ENCODE measurements at regions not wholly inside any gene's neighbourhood (a gene's known extent, or its start where the extent isn't known, plus 50 kb on each side); places are given as distances from the start of the nearest gene placed in this dataset.

- CTCF ChIA-PET = no interaction called here
Observed at GRCh38 chr7:35988105-35988504, 164.9 kb upstream of the EEPD1 start.

GRCh38 chr7:35988818-35989217 is 164.2 kb upstream of the EEPD1 start:
- ChIA-PET POLR2A (no interaction called here), CTCF (interaction anchor here in 1 of 2 donors (1.6 kb wide), 1 partner anchor 9 kb away, joined by 3 read pairs; no protein-coding TSS in a partner anchor)
- ATAC-seq (replicated peaks in 1 of 4) (no peak), DNase-seq (no peak)
- Mint-ChIP-seq H3K27me3 (peaks cover 2 to 3% of the 10 kb centered on the region in 2 donors), H3K27ac (no peak overlapping the region), H3K4me3 (no peak overlapping the region), H3K4me1 (peaks cover 0 to 3% (median 0%) of the 10 kb centered on the region in 3 donors), H3K36me3 (no peaks in the 10 kb centered on the region), H3K9me3 (no peaks in the 10 kb centered on the region)
- no peaks in the 10 kb centered on the region for H3K9me3 ChIP-seq
- no peak overlapping the region for H3K4me3 ChIP-seq (ENCODE audit: control insufficient read depth in 1 of 2, extremely low read depth in 1 of 2, low read length in 1 of 2)
- WGBS (ENCODE audit: insufficient coverage) = 100% methylated on average over 1 of the region's 6 CpGs
- H3K27me3 ChIP-seq (replicated peaks in 1 of 2; ENCODE audit: control insufficient read depth in 2 of 2, extremely low read depth in 1 of 2, insufficient read depth in 2 of 2, low read length in 1 of 2) = peaks cover 0 to 3% of the 10 kb centered on the region in 2 experiments
- H3K27ac ChIP-seq (ENCODE audit: low read length) = no peak overlapping the region
- peaks cover 0 to 3% of the 10 kb centered on the region in 2 experiments for H3K4me1 ChIP-seq (ENCODE audit: control insufficient read depth in 1 of 2, extremely low read depth in 1 of 2, insufficient read depth in 2 of 2, low read length in 2 of 2)
- H3K36me3 ChIP-seq (ENCODE audit: control insufficient read depth in 2 of 2, extremely low read depth in 1 of 2, insufficient read depth in 1 of 2, low read length in 1 of 2) = no peaks in the 10 kb centered on the region

More at GRCh38 chr7:35988105-35988504, 164.9 kb upstream of the EEPD1 start:
- Histone ChIP-seq H3K27ac (ENCODE audit: low read length) (no peak overlapping the region), H3K4me1 (ENCODE audit: control insufficient read depth in 1 of 2, extremely low read depth in 1 of 2, insufficient read depth in 2 of 2, low read length in 2 of 2) (peaks cover 0 to 3% of the 10 kb centered on the region in 2 experiments), H3K36me3 (ENCODE audit: control insufficient read depth in 2 of 2, extremely low read depth in 1 of 2, insufficient read depth in 1 of 2, low read length in 1 of 2) (no peaks in the 10 kb centered on the region), H3K4me3 (ENCODE audit: control insufficient read depth in 1 of 2, extremely low read depth in 1 of 2, low read length in 1 of 2) (no peak overlapping the region), H3K9me3 (no peaks in the 10 kb centered on the region), H3K27me3 (replicated peaks in 1 of 2; ENCODE audit: control insufficient read depth in 2 of 2, extremely low read depth in 1 of 2, insufficient read depth in 2 of 2, low read length in 1 of 2) (peaks cover 0 to 6% of the 10 kb centered on the region in 2 experiments)
- peaks cover 2 to 3% of the 10 kb centered on the region in 2 donors for H3K27me3 Mint-ChIP-seq
- WGBS (ENCODE audit: insufficient coverage) = 83% methylated on average over 1 of the region's 5 CpGs
- H3K4me3 Mint-ChIP-seq = no peak overlapping the region
- POLR2A ChIA-PET = no interaction called here
- peaks cover 0 to 3% (median 0%) of the 10 kb centered on the region in 3 donors for H3K4me1 Mint-ChIP-seq
- DNase-seq (no peak), ATAC-seq (replicated peaks in 1 of 4) (no peak)
- H3K9me3 Mint-ChIP-seq = no peaks in the 10 kb centered on the region
- H3K27ac Mint-ChIP-seq = no peak overlapping the region
- H3K36me3 Mint-ChIP-seq = no peaks in the 10 kb centered on the region

GRCh38 chr7:35991511-35992232 is 161.4 kb upstream of the EEPD1 start:
- Histone ChIP-seq H3K9me3 (no peaks in the 10 kb centered on the region), H3K4me1 (ENCODE audit: control insufficient read depth in 1 of 2, extremely low read depth in 1 of 2, insufficient read depth in 2 of 2, low read length in 2 of 2) (no peaks in the 10 kb centered on the region), H3K36me3 (ENCODE audit: control insufficient read depth in 2 of 2, extremely low read depth in 1 of 2, insufficient read depth in 1 of 2, low read length in 1 of 2) (no peaks in the 10 kb centered on the region), H3K4me3 (ENCODE audit: control insufficient read depth in 1 of 2, extremely low read depth in 1 of 2, low read length in 1 of 2) (no peak overlapping the region), H3K27me3 (replicated peaks in 1 of 2; ENCODE audit: control insufficient read depth in 2 of 2, extremely low read depth in 1 of 2, insufficient read depth in 2 of 2, low read length in 1 of 2) (no peaks in the 10 kb centered on the region), H3K27ac (ENCODE audit: low read length) (no peak overlapping the region)
- CTCF ChIA-PET = no interaction called here
- no CpG with 5 or more reads among the region's 6 CpGs for WGBS (ENCODE audit: insufficient coverage)
- POLR2A ChIA-PET = no interaction called here
- Mint-ChIP-seq H3K4me3 (no peak overlapping the region), H3K9me3 (no peaks in the 10 kb centered on the region), H3K27ac (no peak overlapping the region), H3K27me3 (peaks cover 0 to 3% of the 10 kb centered on the region in 2 donors), H3K4me1 (no peaks in the 10 kb centered on the region), H3K36me3 (no peaks in the 10 kb centered on the region)
- ATAC-seq (replicated peaks in 1 of 4) = no peak
- DNase-seq = no peak

GRCh38 chr7:35992436-35992835 is 160.6 kb upstream of the EEPD1 start:
- Histone ChIP-seq H3K27ac (ENCODE audit: low read length) (no peak overlapping the region), H3K4me3 (ENCODE audit: control insufficient read depth in 1 of 2, extremely low read depth in 1 of 2, low read length in 1 of 2) (no peak overlapping the region), H3K36me3 (ENCODE audit: control insufficient read depth in 2 of 2, extremely low read depth in 1 of 2, insufficient read depth in 1 of 2, low read length in 1 of 2) (no peaks in the 10 kb centered on the region), H3K27me3 (replicated peaks in 1 of 2; ENCODE audit: control insufficient read depth in 2 of 2, extremely low read depth in 1 of 2, insufficient read depth in 2 of 2, low read length in 1 of 2) (no peaks in the 10 kb centered on the region), H3K4me1 (ENCODE audit: control insufficient read depth in 1 of 2, extremely low read depth in 1 of 2, insufficient read depth in 2 of 2, low read length in 2 of 2) (no peaks in the 10 kb centered on the region), H3K9me3 (no peaks in the 10 kb centered on the region)
- ATAC-seq (replicated peaks in 1 of 4) (no peak), DNase-seq (no peak)
- no CpG with 5 or more reads among the region's 1 CpG for WGBS (ENCODE audit: insufficient coverage)
- H3K9me3 Mint-ChIP-seq = no peaks in the 10 kb centered on the region
- peaks cover 0 to 3% of the 10 kb centered on the region in 2 donors for H3K27me3 Mint-ChIP-seq
- no peaks in the 10 kb centered on the region for H3K36me3 Mint-ChIP-seq
- POLR2A ChIA-PET = no interaction called here
- H3K4me3 Mint-ChIP-seq = no peak overlapping the region
- no peaks in the 10 kb centered on the region for H3K4me1 Mint-ChIP-seq
- no peak overlapping the region for H3K27ac Mint-ChIP-seq
- CTCF ChIA-PET = interaction anchor here in 1 of 2 donors (1.0 kb wide), 1 partner anchor 295 kb away, joined by 6 read pairs; no protein-coding TSS in a partner anchor

GRCh38 chr7:35993113-35993512 is 159.9 kb upstream of the EEPD1 start:
- peaks cover 0 to 3% of the 10 kb centered on the region in 2 donors for H3K27me3 Mint-ChIP-seq
- WGBS (ENCODE audit: insufficient coverage) = 100% methylated on average over 1 of the region's 2 CpGs
- H3K4me1 Mint-ChIP-seq = no peaks in the 10 kb centered on the region
- ATAC-seq (replicated peaks in 1 of 4) (no peak), DNase-seq (no peak)
- H3K4me3 ChIP-seq (ENCODE audit: control insufficient read depth in 1 of 2, extremely low read depth in 1 of 2, low read length in 1 of 2) = no peak overlapping the region
- no peaks in the 10 kb centered on the region for H3K36me3 ChIP-seq (ENCODE audit: control insufficient read depth in 2 of 2, extremely low read depth in 1 of 2, insufficient read depth in 1 of 2, low read length in 1 of 2)
- H3K27me3 ChIP-seq (replicated peaks in 1 of 2; ENCODE audit: control insufficient read depth in 2 of 2, extremely low read depth in 1 of 2, insufficient read depth in 2 of 2, low read length in 1 of 2) = no peaks in the 10 kb centered on the region
- H3K4me1 ChIP-seq (ENCODE audit: control insufficient read depth in 1 of 2, extremely low read depth in 1 of 2, insufficient read depth in 2 of 2, low read length in 2 of 2) = no peaks in the 10 kb centered on the region
- no peak overlapping the region for H3K4me3 Mint-ChIP-seq
- POLR2A ChIA-PET = no interaction called here
- CTCF ChIA-PET = interaction anchor here in 1 of 2 donors (1.0 kb wide), 1 partner anchor 295 kb away, joined by 6 read pairs; no protein-coding TSS in a partner anchor
- no peak overlapping the region for H3K27ac ChIP-seq (ENCODE audit: low read length)
- H3K9me3 ChIP-seq = no peaks in the 10 kb centered on the region
- H3K36me3 Mint-ChIP-seq = no peaks in the 10 kb centered on the region
- H3K27ac Mint-ChIP-seq = no peak overlapping the region
- no peaks in the 10 kb centered on the region for H3K9me3 Mint-ChIP-seq

- H3K27ac Mint-ChIP-seq = no peak overlapping the region
- H3K27me3 ChIP-seq (replicated peaks in 1 of 2; ENCODE audit: control insufficient read depth in 2 of 2, extremely low read depth in 1 of 2, insufficient read depth in 2 of 2, low read length in 1 of 2) = no peaks in the 10 kb centered on the region
- H3K9me3 ChIP-seq = no peaks in the 10 kb centered on the region
- no peak for ATAC-seq (replicated peaks in 1 of 4)
- H3K36me3 Mint-ChIP-seq = no peaks in the 10 kb centered on the region
- H3K36me3 ChIP-seq (ENCODE audit: control insufficient read depth in 2 of 2, extremely low read depth in 1 of 2, insufficient read depth in 1 of 2, low read length in 1 of 2) = no peaks in the 10 kb centered on the region
- 100% methylated on average over 3 of the region's 8 CpGs for WGBS (ENCODE audit: insufficient coverage)
- H3K4me1 ChIP-seq (ENCODE audit: control insufficient read depth in 1 of 2, extremely low read depth in 1 of 2, insufficient read depth in 2 of 2, low read length in 2 of 2) = no peaks in the 10 kb centered on the region
- DNase-seq = no peak
- no peak overlapping the region for H3K4me3 ChIP-seq (ENCODE audit: control insufficient read depth in 1 of 2, extremely low read depth in 1 of 2, low read length in 1 of 2)
- no peaks in the 10 kb centered on the region for H3K4me1 Mint-ChIP-seq
- no peaks in the 10 kb centered on the region for H3K9me3 Mint-ChIP-seq
- POLR2A ChIA-PET = interaction anchor here in 1 of 2 donors (0.6 kb wide), 1 partner anchor 81 kb away, joined by 4 read pairs; no protein-coding TSS in a partner anchor
- CTCF ChIA-PET = no interaction called here
- H3K27me3 Mint-ChIP-seq = peaks cover 0 to 3% of the 10 kb centered on the region in 2 donors
- no peak overlapping the region for H3K4me3 Mint-ChIP-seq
- no peak overlapping the region for H3K27ac ChIP-seq (ENCODE audit: low read length)
Observed at GRCh38 chr7:35993676-35994606, 159.1 kb upstream of the EEPD1 start.
